ENCODE measurements at regions not wholly inside any gene's neighbourhood (a gene's known extent, or its start where the extent isn't known, plus 50 kb on each side); places are given as distances from the start of the nearest gene placed in this dataset.

DNA sequence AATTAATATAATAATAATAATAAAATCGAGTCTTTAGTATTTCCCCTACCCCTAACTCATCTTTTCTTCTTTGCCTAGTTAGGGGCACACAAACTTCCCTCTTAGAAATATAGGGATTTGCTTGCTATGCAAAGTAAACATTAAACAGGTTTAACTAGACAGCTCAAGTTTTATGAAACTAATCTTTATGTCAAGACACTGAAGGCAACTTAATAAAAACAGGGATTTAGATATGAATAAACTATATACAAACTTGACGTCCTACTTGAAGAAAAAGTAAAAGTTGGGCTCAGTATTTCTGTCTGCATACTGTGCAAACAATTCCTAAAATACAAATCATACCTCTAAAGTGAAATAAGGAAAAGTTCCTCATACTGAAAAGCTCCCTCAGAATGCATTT lies 52.1 kb upstream of the CAV2 start:
- DNase-seq (ENCODE audit: low read depth), result no peak

DNA sequence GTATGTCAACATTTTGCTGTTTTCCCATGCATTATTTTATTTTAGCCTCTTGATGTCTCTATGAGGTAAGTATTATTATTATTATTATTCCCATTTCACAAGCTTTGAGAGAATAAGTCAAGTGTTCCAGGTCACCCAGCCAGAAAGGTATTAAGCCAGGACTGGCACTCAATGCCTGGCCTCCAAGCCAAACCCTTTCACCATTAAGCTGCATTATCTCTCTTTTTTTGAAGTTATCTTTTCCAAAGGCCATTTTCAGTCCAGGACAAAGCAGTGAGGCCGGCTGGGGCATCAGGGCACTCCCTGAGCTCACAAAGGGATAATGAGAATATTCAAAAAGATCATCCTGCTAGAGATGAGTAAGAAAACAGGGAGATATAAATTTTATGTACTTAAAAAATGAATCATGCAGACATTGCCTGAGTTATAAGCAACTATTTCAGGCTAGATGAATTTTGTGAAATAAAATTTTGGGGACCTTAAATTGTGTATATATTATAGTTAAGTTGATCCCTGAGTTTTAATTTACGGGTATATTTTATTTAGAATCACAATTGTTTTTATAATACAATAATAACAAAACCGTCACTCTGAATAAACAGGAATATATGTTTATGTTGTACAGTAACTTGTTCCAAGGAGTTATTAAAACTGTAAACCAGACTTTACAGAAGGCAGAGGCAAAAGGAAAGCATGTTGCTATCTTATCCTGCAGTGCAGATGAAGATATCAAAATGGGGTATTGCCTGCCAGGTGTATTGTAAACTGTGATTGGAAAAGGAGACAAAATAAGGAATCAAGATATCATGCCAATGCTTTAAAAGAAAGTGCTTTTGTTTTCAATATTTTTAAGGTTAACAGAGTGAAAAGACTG lies 51.3 kb upstream of the CAV2 start:
- no peak for DNase-seq (ENCODE audit: low read depth)

DNA sequence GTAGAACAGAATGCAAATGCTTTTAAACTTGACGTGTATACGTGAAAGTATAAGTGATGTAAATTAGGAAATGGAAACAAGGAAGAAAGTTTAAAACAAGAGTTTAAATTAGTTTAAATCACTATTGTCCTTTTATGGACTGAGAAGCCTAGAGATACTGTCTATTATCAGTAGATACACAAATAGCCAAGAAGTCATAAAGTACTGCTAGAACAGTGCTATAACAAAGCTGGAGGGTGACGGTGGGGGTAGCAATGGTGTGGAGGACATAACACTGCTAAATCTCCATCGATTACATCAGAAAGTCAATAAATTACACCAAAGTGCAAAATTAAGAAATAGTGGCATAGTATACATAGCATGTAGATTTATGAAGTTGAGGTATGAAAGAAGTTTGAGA lies 50.1 kb upstream of the CAV2 start:
- no peak for DNase-seq (ENCODE audit: low read depth)
